ENCODE measurements at regions not wholly inside any gene's neighbourhood (a gene's known extent, or its start where the extent isn't known, plus 50 kb on each side); places are given as distances from the start of the nearest gene placed in this dataset.

DNA sequence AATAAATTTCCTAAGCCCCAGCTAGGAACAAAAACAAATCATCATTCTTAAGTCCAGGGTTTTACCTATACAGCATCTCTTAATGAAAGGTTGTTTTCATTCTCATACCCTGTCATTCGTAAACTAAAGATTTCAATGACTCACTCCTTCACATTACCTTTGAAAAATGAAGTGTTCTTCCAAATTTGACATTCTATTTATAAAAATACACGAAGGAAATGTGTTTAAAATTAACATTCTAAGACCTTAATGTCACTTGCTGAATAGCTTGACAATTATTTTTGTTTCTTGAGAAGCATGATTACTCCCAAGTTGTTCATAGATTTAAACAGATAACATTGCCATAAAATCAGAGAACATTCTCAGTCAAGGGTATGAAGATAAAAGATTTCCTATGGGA is 1188.3 kb upstream of the SORCS1 start:
- Histone ChIP-seq H3K36me3 (ENCODE audit: control insufficient read depth in 1 of 2, insufficient read depth in 2 of 2, low read length in 2 of 2) (no peaks in the 10 kb centered on the region), H3K27ac (ENCODE audit: low read depth, low read length) (no peak overlapping the region), H3K4me3 (replicated peaks in 1 of 2; ENCODE audit: low read depth in 1 of 2, low read length in 2 of 2) (no peak overlapping the region), H3K4me2 (ENCODE audit: low read length) (no peak overlapping the region), H3K27me3 (ENCODE audit: insufficient read depth, low read length) (no peaks in the 10 kb centered on the region), H4K20me1 (ENCODE audit: insufficient read depth) (no peaks in the 10 kb centered on the region), H3K9ac (ENCODE audit: low read length) (no peak overlapping the region), H3K9me3 (ENCODE audit: control insufficient read depth in 1 of 2, insufficient read depth in 1 of 2, low read depth in 1 of 2, low read length in 2 of 2) (peaks cover 15 to 30% of the 10 kb centered on the region in 2 experiments; a peak in 3 of 4 replicates), H2AFZ (ENCODE audit: low read depth, low read length, poor library complexity, severe bottlenecking) (no peak overlapping the region), H3K79me2 (ENCODE audit: insufficient read depth, low read length) (no peaks in the 10 kb centered on the region), H3K9me2 (ENCODE audit: insufficient read depth) (no peaks in the 10 kb centered on the region), H3K4me1 (ENCODE audit: control insufficient read depth in 1 of 2, insufficient read depth in 2 of 2, low read length in 2 of 2) (no peaks in the 10 kb centered on the region)
- no peak for DNase-seq (ENCODE audit: low read depth, low spot score)
- ATAC-seq, result no peak
- intact Hi-C loops (cut with micrococcal nuclease), result no loop called here
- TF ChIP-seq, protein P1, sequence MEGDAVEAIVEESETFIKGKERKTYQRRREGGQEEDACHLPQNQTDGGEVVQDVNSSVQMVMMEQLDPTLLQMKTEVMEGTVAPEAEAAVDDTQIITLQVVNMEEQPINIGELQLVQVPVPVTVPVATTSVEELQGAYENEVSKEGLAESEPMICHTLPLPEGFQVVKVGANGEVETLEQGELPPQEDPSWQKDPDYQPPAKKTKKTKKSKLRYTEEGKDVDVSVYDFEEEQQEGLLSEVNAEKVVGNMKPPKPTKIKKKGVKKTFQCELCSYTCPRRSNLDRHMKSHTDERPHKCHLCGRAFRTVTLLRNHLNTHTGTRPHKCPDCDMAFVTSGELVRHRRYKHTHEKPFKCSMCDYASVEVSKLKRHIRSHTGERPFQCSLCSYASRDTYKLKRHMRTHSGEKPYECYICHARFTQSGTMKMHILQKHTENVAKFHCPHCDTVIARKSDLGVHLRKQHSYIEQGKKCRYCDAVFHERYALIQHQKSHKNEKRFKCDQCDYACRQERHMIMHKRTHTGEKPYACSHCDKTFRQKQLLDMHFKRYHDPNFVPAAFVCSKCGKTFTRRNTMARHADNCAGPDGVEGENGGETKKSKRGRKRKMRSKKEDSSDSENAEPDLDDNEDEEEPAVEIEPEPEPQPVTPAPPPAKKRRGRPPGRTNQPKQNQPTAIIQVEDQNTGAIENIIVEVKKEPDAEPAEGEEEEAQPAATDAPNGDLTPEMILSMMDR (IDR thresholded peaks at IDR 0.05 in 2 of 3, conservative IDR thresholded peaks at IDR 0.05 in 1 of 3; ENCODE audit: borderline replicate concordance in 1 of 3, insufficient read depth in 1 of 3, low read depth in 2 of 3, low read length in 2 of 3), result no peak
- TF ChIP-seq, protein P2, sequence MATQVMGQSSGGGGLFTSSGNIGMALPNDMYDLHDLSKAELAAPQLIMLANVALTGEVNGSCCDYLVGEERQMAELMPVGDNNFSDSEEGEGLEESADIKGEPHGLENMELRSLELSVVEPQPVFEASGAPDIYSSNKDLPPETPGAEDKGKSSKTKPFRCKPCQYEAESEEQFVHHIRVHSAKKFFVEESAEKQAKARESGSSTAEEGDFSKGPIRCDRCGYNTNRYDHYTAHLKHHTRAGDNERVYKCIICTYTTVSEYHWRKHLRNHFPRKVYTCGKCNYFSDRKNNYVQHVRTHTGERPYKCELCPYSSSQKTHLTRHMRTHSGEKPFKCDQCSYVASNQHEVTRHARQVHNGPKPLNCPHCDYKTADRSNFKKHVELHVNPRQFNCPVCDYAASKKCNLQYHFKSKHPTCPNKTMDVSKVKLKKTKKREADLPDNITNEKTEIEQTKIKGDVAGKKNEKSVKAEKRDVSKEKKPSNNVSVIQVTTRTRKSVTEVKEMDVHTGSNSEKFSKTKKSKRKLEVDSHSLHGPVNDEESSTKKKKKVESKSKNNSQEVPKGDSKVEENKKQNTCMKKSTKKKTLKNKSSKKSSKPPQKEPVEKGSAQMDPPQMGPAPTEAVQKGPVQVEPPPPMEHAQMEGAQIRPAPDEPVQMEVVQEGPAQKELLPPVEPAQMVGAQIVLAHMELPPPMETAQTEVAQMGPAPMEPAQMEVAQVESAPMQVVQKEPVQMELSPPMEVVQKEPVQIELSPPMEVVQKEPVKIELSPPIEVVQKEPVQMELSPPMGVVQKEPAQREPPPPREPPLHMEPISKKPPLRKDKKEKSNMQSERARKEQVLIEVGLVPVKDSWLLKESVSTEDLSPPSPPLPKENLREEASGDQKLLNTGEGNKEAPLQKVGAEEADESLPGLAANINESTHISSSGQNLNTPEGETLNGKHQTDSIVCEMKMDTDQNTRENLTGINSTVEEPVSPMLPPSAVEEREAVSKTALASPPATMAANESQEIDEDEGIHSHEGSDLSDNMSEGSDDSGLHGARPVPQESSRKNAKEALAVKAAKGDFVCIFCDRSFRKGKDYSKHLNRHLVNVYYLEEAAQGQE (IDR thresholded peaks at IDR 0.05; ENCODE audit: low read depth), result no peak
- no peak for TF ChIP-seq POLR2A (IDR thresholded peaks at IDR 0.05; ENCODE audit: borderline replicate concordance, extremely low read depth, insufficient read depth, insufficient read length)
- no peak for TF ChIP-seq CBX3 (IDR thresholded peaks at IDR 0.05; ENCODE audit: low read depth)
- BruUV-seq (replicated peaks), result no TSS peak
- CTCF ChIA-PET, result no interaction called here
- RAD21 ChIA-PET (ENCODE audit: low non-redundant PET in 1 of 2, low total read pairs in 2 of 2, uncharacterized antibody in 2 of 2, unreplicated experiment in 2 of 2), result no interaction called here
- POLR2A ChIA-PET, result no interaction called here

Measured in HCT116 (cell line).